ENCODE measurements at regions not wholly inside any gene's neighbourhood (a gene's known extent, or its start where the extent isn't known, plus 50 kb on each side); places are given as distances from the start of the nearest gene placed in this dataset.

- no peaks in the 10 kb centered on the region for H3K4me1 ChIP-seq (ENCODE audit: insufficient read depth, low read length, poor library complexity, severe bottlenecking)
Observed at GRCh38 chr16:77624085-77624484, 98.2 kb upstream of the NUDT7 start.

DNA sequence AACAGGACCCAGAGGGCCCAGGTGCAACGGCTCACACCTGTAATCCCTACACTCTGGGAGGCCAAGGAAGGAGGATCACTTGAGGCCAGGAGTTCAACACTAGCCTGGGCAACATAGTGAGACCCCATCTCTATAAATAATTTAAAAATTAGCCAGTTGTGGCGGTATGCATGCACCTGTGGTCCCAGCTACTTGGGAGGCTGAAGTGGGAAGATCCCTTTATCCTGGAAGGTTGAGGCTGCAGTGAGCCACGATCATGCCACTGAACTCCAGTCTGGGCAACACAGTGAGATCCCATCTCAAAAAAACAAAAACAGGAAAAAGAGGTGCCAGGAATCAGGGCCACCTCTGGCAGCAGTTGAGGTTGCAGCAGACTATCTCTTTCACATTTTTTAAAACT, 85.7 kb upstream of the NUDT7 start:
- Histone ChIP-seq H3K9me3 (ENCODE audit: insufficient read depth, low read depth, low read length) (no peaks in the 10 kb centered on the region), H3K9me2 (replicated peaks; ENCODE audit: low read depth, low read length) (no peaks in the 10 kb centered on the region), H2AFZ (ENCODE audit: low read length) (no peak overlapping the region), H3K9ac (ENCODE audit: low read depth, low read length, poor library complexity, severe bottlenecking) (no peak overlapping the region), H3K79me2 (ENCODE audit: insufficient read depth, low read length) (no peaks in the 10 kb centered on the region), H3F3A (ENCODE audit: low read depth) (no peaks in the 10 kb centered on the region), H3K4me1 (ENCODE audit: insufficient read depth, low read length, poor library complexity, severe bottlenecking) (no peaks in the 10 kb centered on the region), H3K4me2 (ENCODE audit: low read depth, low read length, poor library complexity, severe bottlenecking) (no peak overlapping the region), H3K36me3 (ENCODE audit: insufficient read depth, low read length) (no peaks in the 10 kb centered on the region), H3K4me3 (ENCODE audit: low read length, poor library complexity, severe bottlenecking) (no peak overlapping the region), H3K27me3 (ENCODE audit: insufficient read depth, low read length, poor library complexity, severe bottlenecking) (no peaks in the 10 kb centered on the region), H4K20me1 (ENCODE audit: insufficient read depth, low read length, poor library complexity, severe bottlenecking) (no peaks in the 10 kb centered on the region)
- TF ChIP-seq, protein P1, sequence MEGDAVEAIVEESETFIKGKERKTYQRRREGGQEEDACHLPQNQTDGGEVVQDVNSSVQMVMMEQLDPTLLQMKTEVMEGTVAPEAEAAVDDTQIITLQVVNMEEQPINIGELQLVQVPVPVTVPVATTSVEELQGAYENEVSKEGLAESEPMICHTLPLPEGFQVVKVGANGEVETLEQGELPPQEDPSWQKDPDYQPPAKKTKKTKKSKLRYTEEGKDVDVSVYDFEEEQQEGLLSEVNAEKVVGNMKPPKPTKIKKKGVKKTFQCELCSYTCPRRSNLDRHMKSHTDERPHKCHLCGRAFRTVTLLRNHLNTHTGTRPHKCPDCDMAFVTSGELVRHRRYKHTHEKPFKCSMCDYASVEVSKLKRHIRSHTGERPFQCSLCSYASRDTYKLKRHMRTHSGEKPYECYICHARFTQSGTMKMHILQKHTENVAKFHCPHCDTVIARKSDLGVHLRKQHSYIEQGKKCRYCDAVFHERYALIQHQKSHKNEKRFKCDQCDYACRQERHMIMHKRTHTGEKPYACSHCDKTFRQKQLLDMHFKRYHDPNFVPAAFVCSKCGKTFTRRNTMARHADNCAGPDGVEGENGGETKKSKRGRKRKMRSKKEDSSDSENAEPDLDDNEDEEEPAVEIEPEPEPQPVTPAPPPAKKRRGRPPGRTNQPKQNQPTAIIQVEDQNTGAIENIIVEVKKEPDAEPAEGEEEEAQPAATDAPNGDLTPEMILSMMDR (conservative IDR thresholded peaks at IDR 0.05; ENCODE audit: low read length) = no peak
- TF ChIP-seq EZH2phosphoT487 (IDR thresholded peaks at IDR 0.05; ENCODE audit: borderline replicate concordance) = no peak

More at GRCh38 chr16:77624085-77624484, 98.2 kb upstream of the NUDT7 start:
- Histone ChIP-seq H3K79me2 (ENCODE audit: insufficient read depth, low read length) (no peaks in the 10 kb centered on the region), H3K36me3 (ENCODE audit: insufficient read depth, low read length) (no peaks in the 10 kb centered on the region), H3K9ac (ENCODE audit: low read depth, low read length, poor library complexity, severe bottlenecking) (no peak overlapping the region), H3K9me3 (ENCODE audit: insufficient read depth, low read depth, low read length) (no peaks in the 10 kb centered on the region), H3K9me2 (replicated peaks; ENCODE audit: low read depth, low read length) (no peaks in the 10 kb centered on the region), H3K4me2 (ENCODE audit: low read depth, low read length, poor library complexity, severe bottlenecking) (no peak overlapping the region), H4K20me1 (ENCODE audit: insufficient read depth, low read length, poor library complexity, severe bottlenecking) (no peaks in the 10 kb centered on the region), H3F3A (ENCODE audit: low read depth) (no peaks in the 10 kb centered on the region), H3K27me3 (ENCODE audit: insufficient read depth, low read length, poor library complexity, severe bottlenecking) (no peaks in the 10 kb centered on the region), H2AFZ (ENCODE audit: low read length) (no peak overlapping the region), H3K4me3 (ENCODE audit: low read length, poor library complexity, severe bottlenecking) (no peak overlapping the region)
- no peak for TF ChIP-seq EZH2phosphoT487 (IDR thresholded peaks at IDR 0.05; ENCODE audit: borderline replicate concordance)
- TF ChIP-seq, protein P1 (conservative IDR thresholded peaks at IDR 0.05; ENCODE audit: low read length) = no peak

DNA sequence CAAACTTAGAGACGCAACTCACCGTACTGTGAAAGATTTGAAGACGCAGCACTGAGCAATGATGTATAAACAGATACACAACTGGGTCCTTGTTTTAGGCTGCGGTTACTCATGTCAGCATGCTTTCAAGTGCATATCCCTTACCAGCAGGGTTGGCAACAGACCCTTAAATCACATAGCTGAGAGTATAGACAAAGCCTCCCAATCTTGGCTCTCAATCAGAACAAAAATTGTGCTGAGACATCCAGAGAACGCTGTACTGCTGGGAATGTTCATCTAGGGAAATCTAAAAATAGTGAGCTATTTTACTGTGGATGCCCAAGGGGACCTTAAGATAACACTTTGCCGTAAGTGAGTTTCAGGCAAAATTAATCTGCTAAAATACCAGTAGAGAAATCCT, 84.4 kb upstream of the NUDT7 start:
- TF ChIP-seq, protein P1 (conservative IDR thresholded peaks at IDR 0.05; ENCODE audit: low read length) = no peak
- TF ChIP-seq EZH2phosphoT487 (IDR thresholded peaks at IDR 0.05; ENCODE audit: borderline replicate concordance) = no peak
- no peak overlapping the region for H2AFZ ChIP-seq (ENCODE audit: low read length)
- no peaks in the 10 kb centered on the region for H4K20me1 ChIP-seq (ENCODE audit: insufficient read depth, low read length, poor library complexity, severe bottlenecking)
- no peaks in the 10 kb centered on the region for H3F3A ChIP-seq (ENCODE audit: low read depth)
- no peaks in the 10 kb centered on the region for H3K79me2 ChIP-seq (ENCODE audit: insufficient read depth, low read length)
- H3K9ac ChIP-seq (ENCODE audit: low read depth, low read length, poor library complexity, severe bottlenecking) = no peak overlapping the region
- H3K27me3 ChIP-seq (ENCODE audit: insufficient read depth, low read length, poor library complexity, severe bottlenecking) = no peaks in the 10 kb centered on the region
- H3K4me3 ChIP-seq (ENCODE audit: low read length, poor library complexity, severe bottlenecking) = no peak overlapping the region
- no peaks in the 10 kb centered on the region for H3K4me1 ChIP-seq (ENCODE audit: insufficient read depth, low read length, poor library complexity, severe bottlenecking)
- no peak overlapping the region for H3K4me2 ChIP-seq (ENCODE audit: low read depth, low read length, poor library complexity, severe bottlenecking)
- no peaks in the 10 kb centered on the region for H3K36me3 ChIP-seq (ENCODE audit: insufficient read depth, low read length)
- no peaks in the 10 kb centered on the region for H3K9me2 ChIP-seq (replicated peaks; ENCODE audit: low read depth, low read length)
- no peaks in the 10 kb centered on the region for H3K9me3 ChIP-seq (ENCODE audit: insufficient read depth, low read depth, low read length)

Measured in Loucy (cell line).